ENCODE measurements at regions not wholly inside any gene's neighbourhood (a gene's known extent, or its start where the extent isn't known, plus 50 kb on each side); places are given as distances from the start of the nearest gene placed in this dataset.
"Not testable (repeated sequence)": the region's sequence is repeated elsewhere in the genome, so short reads cannot be mapped to it uniquely, and the experiment has no call there.

DNA sequence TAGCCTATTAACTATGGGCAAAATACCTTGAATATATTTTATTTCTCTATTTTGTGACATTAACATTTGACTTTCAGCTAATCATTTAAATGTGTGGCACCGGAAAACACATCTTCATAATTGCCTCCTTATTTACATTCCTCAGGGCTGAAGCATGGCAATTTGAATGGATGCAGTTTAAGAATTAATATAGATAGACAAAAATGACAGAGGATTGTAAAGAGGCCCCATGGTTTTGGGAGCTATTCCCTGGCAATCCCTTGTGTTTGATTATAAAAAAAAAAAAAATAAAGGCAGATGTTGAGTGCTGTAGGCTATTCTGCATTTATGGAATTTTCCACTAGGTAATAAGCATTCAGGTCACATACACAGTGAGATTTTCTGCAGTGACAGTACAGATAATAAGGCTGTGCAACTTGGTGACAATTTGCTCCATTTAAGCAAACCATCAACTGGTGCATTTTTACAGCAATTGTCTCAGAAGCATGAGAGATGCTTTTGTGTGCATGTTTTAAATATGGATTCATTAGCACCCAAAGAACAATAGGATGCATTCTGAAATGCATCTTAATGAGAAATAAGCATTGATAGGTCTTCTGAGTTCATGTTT, 123.2 kb upstream of the SLC38A4 start:
- no peak for DNase-seq

GRCh38 chr12:46950094-46950493, 124.3 kb upstream of the SLC38A4 start:
- DNase-seq = no peak

DNA sequence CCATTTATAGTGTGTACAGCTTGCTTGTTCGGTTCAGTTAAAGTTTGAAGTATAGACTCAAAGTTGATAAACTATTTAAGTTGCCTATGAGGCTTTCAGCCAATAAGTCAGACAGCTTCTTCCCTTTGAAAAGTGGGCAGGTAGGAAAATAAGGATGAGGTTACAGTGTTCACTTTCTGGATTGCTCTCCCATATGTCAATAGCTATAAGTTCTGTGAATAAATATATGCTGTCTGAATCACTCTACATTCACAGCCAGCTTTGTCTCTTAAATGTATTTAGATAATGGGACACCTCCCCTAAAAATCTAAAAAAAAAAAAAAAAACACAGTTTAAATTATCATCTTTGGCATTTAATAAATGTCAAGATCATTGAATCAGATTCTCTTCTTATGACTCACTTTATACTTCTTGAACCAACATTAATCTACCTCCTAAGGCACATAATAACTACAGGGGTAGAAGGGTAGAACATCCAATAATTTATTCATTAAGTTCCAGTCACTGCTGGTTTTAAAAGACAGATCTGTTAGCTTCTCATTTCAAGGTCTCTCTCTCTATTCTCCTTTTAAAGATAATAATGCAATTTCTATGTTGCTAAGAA, 126.4 kb upstream of the PCED1B start:
- DNase-seq = no peak

GRCh38 chr12:46956451-46957035, 122.9 kb upstream of the PCED1B start:
- DNase-seq = no peak

- no peak for DNase-seq
These were observed 121.4 kb upstream of the PCED1B start for GRCh38 chr12:46958053-46958452.

DNA sequence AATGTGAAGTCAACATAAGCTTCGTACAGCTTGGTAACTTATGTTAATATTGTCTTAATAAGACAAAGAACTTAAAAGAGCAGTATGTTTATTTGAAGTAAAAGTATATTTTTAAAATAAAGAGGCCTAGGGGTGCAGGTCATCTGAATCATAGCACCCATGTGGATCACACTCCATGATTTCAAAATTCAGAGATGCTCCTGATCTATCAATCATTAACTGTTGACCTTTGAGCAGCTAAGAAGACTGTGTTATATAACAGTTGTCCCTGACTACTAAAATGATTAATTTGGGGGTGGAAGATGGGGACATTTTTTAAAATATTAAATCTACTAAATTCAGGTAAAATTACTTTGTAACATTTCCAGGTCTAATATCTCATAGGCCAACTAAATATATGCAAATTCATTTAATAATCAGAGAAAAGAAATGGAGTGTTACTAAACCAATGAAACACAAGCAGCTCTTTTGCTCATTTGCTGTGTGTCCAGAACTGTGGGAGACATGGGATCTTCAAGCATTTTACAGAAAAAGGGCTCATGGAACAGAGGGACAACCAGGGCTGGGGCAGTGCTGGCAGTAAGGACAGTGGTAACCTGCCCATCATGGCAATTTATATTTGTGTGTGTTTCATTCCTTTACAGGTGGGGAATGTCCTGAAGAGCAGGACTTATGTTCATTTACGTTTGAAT, 120.7 kb upstream of the PCED1B start:
- no peak for DNase-seq

- no peak for DNase-seq
These were observed 119.9 kb upstream of the PCED1B start for GRCh38 chr12:46959502-46959901.

GRCh38 chr12:46960681-46961080, 118.7 kb upstream of the PCED1B start:
- DNase-seq = no peak

- DNase-seq = no peak
These were observed 116.2 kb upstream of the PCED1B start for GRCh38 chr12:46963191-46963590.

DNA sequence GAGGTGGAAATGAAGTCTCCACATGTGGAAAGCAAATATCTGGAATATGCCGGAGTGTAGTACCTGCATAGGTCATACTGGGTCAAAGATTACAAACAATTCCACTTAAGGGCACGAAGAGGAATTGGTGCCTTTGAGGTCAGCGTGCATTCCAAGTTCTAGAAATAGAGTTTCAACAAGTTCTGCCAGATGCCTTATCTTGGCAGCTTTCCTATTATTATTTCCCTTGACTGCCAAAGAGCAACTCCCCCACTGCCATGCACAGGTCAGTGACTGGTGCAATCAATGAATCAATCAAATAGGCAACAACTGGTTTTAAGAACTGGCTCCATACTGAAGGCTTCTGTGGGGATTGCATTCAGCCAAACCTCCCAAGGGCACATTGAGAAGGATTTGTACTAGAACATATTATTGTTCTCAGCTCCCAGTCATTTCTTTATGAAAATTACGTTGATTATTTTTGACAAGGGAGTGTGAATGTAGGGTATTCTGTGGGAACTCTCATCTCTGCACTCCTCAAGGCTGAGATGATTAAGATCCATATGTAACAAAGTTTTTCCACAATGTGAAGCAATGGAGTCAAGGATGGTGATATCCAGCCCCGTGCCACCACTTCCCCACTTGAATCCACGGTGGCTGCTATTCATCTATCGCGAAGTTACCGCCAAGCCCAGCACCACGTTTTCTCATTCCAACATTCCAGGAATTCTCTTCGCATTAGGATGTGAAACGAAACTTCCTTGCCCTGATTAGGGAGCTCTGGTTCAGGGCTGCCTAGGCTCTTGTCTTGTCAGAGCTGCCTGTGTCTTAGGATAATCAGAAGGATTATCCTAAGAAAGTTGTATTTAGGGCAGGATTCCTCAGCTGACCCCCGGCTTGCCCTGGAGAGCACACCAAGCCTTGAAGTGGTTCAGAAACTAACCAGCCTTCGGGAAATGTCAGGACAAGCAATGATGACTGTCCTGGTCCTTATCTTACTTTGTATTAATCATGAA, 115.1 kb upstream of the PCED1B start:
- DNase-seq = no peak

DNA sequence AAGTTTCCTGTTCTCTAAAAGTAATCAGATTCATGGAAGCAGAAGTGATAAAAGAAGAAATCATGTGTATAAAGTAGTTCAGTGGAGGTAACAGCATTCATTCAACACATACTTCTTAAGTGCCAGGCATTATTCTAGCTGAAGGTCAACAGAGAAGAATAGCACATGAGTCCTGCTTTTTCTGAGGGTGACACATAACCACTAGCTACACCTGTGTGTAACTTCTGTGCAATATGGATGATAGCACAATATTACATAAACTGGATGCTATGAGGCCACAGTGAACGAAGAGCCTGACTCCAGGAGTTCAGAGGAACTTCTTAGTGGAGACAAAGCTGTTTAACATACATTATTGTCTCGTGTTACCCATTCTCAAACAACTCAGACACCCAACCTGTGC, 114.3 kb upstream of the PCED1B start:
- DNase-seq = no peak

GRCh38 chr12:46965880-46966279, 113.5 kb upstream of the PCED1B start:
- no peak for DNase-seq

DNA sequence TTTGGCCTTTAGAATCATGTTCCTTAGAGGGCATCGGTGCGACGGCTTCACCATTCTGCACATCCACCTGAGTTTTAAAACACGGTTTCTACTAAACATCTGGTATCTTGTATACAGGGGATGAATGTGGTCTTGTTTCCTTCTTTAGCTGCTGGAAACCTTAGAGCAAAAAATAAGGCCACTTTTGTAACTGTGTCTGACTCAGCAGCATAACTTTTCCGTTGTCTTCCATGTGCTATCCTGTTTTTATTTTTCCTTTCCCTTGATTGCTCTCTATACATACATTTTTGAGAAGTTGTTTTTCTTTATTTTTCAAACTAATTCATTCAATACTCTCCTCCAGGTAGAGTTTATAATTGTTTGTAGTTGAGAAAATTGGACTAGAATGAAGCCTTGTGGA, 108.8 kb upstream of the PCED1B start:
- no peak for DNase-seq

GRCh38 chr12:46973937-46974336, 105.5 kb upstream of the PCED1B start:
- not testable (repeated sequence) for DNase-seq

GRCh38 chr12:46977871-46978375, 101.5 kb upstream of the PCED1B start:
- no peak for DNase-seq

DNA sequence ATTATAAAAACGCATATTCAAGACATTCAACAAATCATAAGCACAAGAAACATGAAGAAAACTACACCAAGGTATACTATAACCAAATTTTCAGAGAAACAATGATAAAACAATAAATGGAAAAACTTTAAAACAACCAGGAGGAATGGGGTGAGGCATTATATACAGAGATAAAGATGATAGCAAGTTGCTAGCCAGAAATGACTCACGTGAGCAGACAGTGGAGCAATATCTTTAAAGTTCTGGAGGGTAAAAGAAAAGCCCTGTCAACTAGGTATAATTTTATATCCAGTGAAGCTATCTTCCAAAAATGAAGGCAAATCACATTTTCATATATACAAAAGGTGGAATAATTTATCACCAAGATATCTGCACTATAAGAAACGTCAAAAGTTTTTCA, 97.8 kb upstream of the PCED1B start:
- no peak for DNase-seq

DNA sequence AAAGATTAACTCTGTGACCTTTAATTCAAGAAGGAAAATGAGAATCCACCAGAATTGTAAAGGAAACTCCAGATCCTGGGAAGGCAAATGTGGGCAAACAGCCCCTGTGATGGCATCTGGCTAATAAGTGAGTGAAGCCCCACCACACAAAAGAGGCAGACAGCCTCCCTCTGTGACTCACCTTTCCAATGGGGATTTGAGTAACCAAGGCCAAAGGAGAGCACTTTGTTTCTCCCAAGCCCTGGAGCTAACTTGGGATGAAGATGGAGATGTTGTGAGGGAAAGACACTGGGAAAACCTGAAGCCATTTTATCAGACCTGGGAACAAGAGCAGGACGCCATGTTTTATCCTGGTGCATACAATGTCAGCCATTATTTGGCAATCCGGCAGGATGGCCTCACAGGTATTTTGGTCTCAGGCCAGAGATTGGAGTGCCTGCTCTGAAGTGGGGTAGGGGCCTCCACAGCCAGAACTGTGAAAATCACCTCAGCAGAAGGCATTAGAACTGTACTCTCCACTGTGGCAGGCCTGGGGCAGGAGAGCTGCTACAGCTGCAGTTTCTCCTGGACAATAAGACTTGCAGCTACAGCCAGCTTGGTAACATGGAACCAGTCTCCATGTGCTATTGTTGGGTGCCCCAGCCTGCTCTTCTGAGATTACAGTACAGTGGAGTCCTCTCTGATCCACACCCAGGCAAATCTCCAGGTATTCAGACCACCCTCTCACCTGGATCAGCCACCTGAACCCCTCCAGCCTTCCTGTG, 96.6 kb upstream of the PCED1B start:
- no peak for DNase-seq

- DNase-seq = no peak
These were observed 96.0 kb upstream of the PCED1B start for GRCh38 chr12:46983393-46983793.

GRCh38 chr12:46983959-46984841, 95.2 kb upstream of the PCED1B start:
- DNase-seq = peak; percentile 50

- no peak for DNase-seq
These were observed 93.6 kb upstream of the PCED1B start for GRCh38 chr12:46985816-46986215.

DNA sequence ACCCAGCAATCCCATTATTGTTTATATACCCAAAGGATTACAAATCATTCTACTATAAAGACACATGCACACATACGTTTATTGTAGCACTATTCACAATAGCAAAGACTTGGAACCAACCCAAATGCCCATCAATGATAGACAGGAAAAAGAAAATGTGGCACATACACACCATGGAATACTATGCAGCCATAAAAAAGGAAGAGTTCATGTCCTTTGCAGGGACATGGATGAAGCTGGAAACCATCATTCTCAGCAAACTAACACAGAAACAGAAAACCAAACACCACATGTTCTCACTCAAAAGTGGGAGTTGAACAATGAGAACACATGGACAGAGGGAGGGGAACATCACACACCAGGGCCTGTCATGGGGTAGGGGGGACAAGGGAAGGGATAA, 91.3 kb upstream of the PCED1B start:
- not testable (repeated sequence) for DNase-seq

Measured in activated CD4-positive, alpha-beta T cell treated with anti-CD3 and anti-CD28 coated beads, Interleukin-2, Interleukin-6, amounts not matched to agents 100 ng/mL and 50 ng/mL, durations not matched to agents 16 hours and 8 hours (primary cell).